ENCODE measurements at regions not wholly inside any gene's neighbourhood (a gene's known extent, or its start where the extent isn't known, plus 50 kb on each side); places are given as distances from the start of the nearest gene placed in this dataset.

GRCh38 chr20:22716821-22717351 lies 132.5 kb upstream of the FOXA2 start:
- TF ChIP-seq POLR2AphosphoS5 (IDR thresholded peaks at IDR 0.05; ENCODE audit: low read depth, low read length): no peak
- no peak for TF ChIP-seq POLR2A (IDR thresholded peaks at IDR 0.05; ENCODE audit: low read depth, low read length)
- no peak for TF ChIP-seq TAF1 (IDR thresholded peaks at IDR 0.05; ENCODE audit: borderline replicate concordance, low read depth, low read length)

Data from GM12892 (cell line).